Stomach smooth muscle (tissue), 2 donors: ENCODE measurements at regions not wholly inside any gene's neighbourhood (a gene's known extent, or its start where the extent isn't known, plus 50 kb on each side); places are given as distances from the start of the nearest gene placed in this dataset.

Source experiments
- H3K27ac ChIP-seq: one replicate; pipeline ENCODE4 v1.7.0; 2013; ENCODE audit warnings: mild to moderate bottlenecking, low read length, inconsistent platforms
- H3K27me3 ChIP-seq, 2 donors: one replicate each; pipeline ENCODE4 v1.7.0; 2013; ENCODE audit warnings: low read length in 2 of 2; ENCODE audit not compliant: insufficient read depth in 2 of 2, control insufficient read depth in 1 of 2
- H3K36me3 ChIP-seq, 2 donors: one replicate each; pipeline ENCODE4 v1.7.0; 2013; ENCODE audit warnings: low read length in 2 of 2; ENCODE audit not compliant: control insufficient read depth in 2 of 2, insufficient read depth in 2 of 2
- H3K4me1 ChIP-seq: one replicate; pipeline ENCODE4 v1.7.0; 2013; ENCODE audit warnings: low read length; ENCODE audit not compliant: control insufficient read depth, insufficient read depth
- H3K4me3 ChIP-seq, 2 donors: one replicate each; pipeline ENCODE4 v1.7.0; 2013; ENCODE audit warnings: low read length in 2 of 2
- H3K9ac ChIP-seq, 2 donors: one replicate each; pipeline ENCODE4 v1.7.0; 2013; ENCODE audit warnings: low read length in 2 of 2, mild to moderate bottlenecking in 1 of 2
- H3K9me3 ChIP-seq, 2 donors: one replicate each; pipeline ENCODE4 v1.7.0; 2013; ENCODE audit warnings: low read length in 2 of 2; ENCODE audit not compliant: control insufficient read depth in 2 of 2
- donor health status: healthy.
- donor health status: Pancreatic carcinoma.

DNA sequence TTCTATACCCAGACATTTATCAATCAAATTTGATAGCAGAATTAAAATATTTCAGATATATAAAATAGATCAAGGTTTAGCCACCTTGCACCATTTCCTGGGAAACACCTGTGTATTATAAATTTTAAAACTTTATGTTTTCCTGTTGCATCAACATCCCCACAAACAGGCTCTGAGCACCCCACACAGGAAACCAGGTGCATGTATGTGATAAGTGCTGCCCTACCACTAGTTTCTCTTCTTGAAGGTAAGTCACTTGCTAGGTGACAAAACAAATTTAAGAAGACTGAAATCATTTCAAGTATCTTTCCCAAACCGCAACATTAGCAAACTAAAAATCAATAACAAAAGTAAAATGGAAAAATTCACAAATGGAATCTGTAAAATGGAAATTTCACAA lies 496.1 kb upstream of the CCDC54 start:
- Histone ChIP-seq H3K36me3 (no peaks in the 10 kb centered on the region), H3K27me3 (no peaks in the 10 kb centered on the region), H3K4me3 (no peak overlapping the region), H3K27ac (no peak overlapping the region), H3K4me1 (no peaks in the 10 kb centered on the region), H3K9ac (no peak overlapping the region), H3K9me3 (no peaks in the 10 kb centered on the region)

DNA sequence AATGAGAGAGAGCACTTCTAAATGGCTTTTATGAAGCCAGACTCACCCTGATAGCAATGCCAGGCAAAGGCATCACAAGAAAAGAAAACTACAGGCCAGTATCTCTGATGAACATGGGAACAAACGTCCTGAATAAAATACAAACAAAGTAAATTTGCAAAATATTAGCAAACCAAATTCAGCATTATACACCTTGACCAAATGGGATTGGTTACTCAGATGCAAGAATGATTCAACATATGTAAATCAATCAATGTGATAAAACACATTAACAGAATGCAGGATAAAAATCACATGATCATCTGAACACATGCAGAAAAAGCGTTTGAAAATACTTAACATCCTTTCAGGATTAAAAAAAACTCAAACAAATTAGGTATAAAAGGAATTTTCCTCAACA lies 494.9 kb upstream of the CCDC54 start:
- no peak overlapping the region for H3K9ac ChIP-seq
- H3K4me3 ChIP-seq, result no peak overlapping the region
- H3K27me3 ChIP-seq, result no peaks in the 10 kb centered on the region
- H3K36me3 ChIP-seq, result no peaks in the 10 kb centered on the region
- no peaks in the 10 kb centered on the region for H3K4me1 ChIP-seq
- peaks cover 0 to 4% of the 10 kb centered on the region in 2 donors for H3K9me3 ChIP-seq
- no peak overlapping the region for H3K27ac ChIP-seq

GRCh38 chr3:106906074-106906473 lies 471.2 kb upstream of the CCDC54 start:
- H3K27ac ChIP-seq, result no peak overlapping the region
- H3K4me3 ChIP-seq, result no peak overlapping the region
- no peaks in the 10 kb centered on the region for H3K4me1 ChIP-seq
- H3K9me3 ChIP-seq, result no peaks in the 10 kb centered on the region
- H3K9ac ChIP-seq, result no peak overlapping the region
- H3K36me3 ChIP-seq, result no peaks in the 10 kb centered on the region
- H3K27me3 ChIP-seq, result no peaks in the 10 kb centered on the region

- no peaks in the 10 kb centered on the region for H3K4me1 ChIP-seq
- no peaks in the 10 kb centered on the region for H3K9me3 ChIP-seq
- no peak overlapping the region for H3K9ac ChIP-seq
- H3K27ac ChIP-seq, result no peak overlapping the region
- no peaks in the 10 kb centered on the region for H3K36me3 ChIP-seq
- no peak overlapping the region for H3K4me3 ChIP-seq
- H3K27me3 ChIP-seq, result no peaks in the 10 kb centered on the region
These were observed 468.9 kb upstream of the CCDC54 start for GRCh38 chr3:106908181-106908938.

DNA sequence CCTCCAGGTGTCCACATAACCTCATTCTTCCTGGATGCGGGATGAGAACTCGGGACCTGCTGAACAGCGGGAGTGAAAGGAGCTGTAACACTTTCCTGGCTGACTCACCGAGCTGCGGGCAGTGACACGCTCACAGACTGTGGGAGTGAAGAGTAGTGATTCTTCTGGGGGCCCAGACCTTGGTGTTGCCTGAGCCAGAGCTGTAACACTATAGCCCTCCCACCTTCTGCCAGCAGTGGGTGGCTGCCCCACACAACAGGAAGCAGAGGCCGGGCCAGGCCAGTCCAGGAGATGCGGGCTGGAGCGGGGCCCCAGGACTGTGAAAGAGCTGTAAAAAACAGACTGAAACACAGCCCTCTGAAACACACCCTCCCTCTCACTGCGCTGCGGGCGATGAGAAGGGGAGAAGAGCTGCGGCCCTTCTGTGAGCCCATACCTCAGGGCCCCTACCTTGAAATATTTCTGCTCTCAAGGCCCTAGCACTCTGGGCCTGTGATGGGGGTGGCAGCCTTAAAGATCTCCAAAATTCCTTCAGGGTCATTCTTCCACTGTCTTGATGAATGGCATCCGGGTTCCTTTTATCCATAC lies 464.0 kb upstream of the CCDC54 start:
- Histone ChIP-seq H3K27ac (no peak overlapping the region), H3K27me3 (no peaks in the 10 kb centered on the region), H3K4me1 (no peaks in the 10 kb centered on the region), H3K36me3 (no peaks in the 10 kb centered on the region), H3K9me3 (no peaks in the 10 kb centered on the region), H3K4me3 (no peak overlapping the region), H3K9ac (no peak overlapping the region)

GRCh38 chr3:106913966-106914365 lies 463.3 kb upstream of the CCDC54 start:
- H3K27me3 ChIP-seq, result no peaks in the 10 kb centered on the region
- no peak overlapping the region for H3K4me3 ChIP-seq
- no peaks in the 10 kb centered on the region for H3K9me3 ChIP-seq
- H3K27ac ChIP-seq, result no peak overlapping the region
- H3K4me1 ChIP-seq, result no peaks in the 10 kb centered on the region
- no peak overlapping the region for H3K9ac ChIP-seq
- H3K36me3 ChIP-seq, result no peaks in the 10 kb centered on the region

DNA sequence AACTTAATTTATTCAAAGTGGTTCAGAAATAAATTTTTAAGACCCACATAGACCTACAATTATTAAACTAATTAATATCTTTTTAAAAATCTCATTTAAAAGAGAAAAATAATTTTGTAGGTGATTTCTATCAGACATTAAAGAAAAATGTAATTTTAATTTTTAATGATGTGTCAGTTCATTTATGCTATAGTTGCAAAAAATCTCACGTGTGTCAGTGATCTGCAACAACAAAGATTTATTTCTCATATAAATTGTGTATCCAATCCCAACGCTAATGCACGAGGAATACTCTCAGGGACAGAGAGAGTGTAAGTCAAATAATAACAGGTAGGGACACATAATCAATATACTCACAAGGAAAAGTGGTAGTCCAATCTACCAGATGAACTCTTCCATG lies 456.6 kb upstream of the CCDC54 start:
- Histone ChIP-seq H3K27me3 (no peaks in the 10 kb centered on the region), H3K4me1 (no peaks in the 10 kb centered on the region), H3K9ac (no peak overlapping the region)

DNA sequence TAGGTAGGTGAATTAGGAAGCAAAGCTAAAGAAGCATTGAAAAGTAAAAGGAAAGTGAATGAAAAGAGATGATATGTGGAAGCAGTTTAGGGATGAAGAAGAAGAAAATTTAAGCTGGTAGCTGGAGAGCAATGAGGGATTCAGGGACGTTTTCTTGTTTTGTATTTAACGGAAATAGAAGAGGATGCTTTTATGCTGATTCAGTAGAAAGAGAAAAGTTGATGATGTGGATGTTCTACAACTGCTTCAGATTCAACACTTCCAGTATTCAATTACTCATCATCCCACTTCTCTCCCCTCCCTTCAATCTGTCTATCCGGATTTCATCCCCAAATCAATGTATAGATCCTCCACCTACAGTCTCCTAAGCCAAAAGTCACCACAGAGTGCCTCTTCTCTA lies 448.2 kb upstream of the CCDC54 start:
- no peaks in the 10 kb centered on the region for H3K27me3 ChIP-seq
- no peaks in the 10 kb centered on the region for H3K9me3 ChIP-seq
- H3K9ac ChIP-seq, result no peak overlapping the region

More for the DNA sequence above, 456.6 kb upstream of the CCDC54 start:
- H3K36me3 ChIP-seq, result no peaks in the 10 kb centered on the region
- no peak overlapping the region for H3K27ac ChIP-seq
- H3K4me3 ChIP-seq, result no peak overlapping the region
- H3K9me3 ChIP-seq, result no peaks in the 10 kb centered on the region

GRCh38 chr3:106930086-106930485 lies 447.2 kb upstream of the CCDC54 start:
- Histone ChIP-seq H3K27me3 (no peaks in the 10 kb centered on the region), H3K27ac (no peak overlapping the region), H3K36me3 (no peaks in the 10 kb centered on the region), H3K9ac (no peak overlapping the region), H3K9me3 (peaks cover 0 to 3% of the 10 kb centered on the region in 2 donors), H3K4me3 (no peak overlapping the region), H3K4me1 (no peaks in the 10 kb centered on the region)

More for the DNA sequence above, 448.2 kb upstream of the CCDC54 start:
- Histone ChIP-seq H3K27ac (no peak overlapping the region), H3K4me3 (no peak overlapping the region), H3K4me1 (no peaks in the 10 kb centered on the region), H3K36me3 (no peaks in the 10 kb centered on the region)

GRCh38 chr3:106931904-106932303 lies 445.3 kb upstream of the CCDC54 start:
- peaks cover 0 to 3% of the 10 kb centered on the region in 2 donors for H3K9me3 ChIP-seq
- no peak overlapping the region for H3K9ac ChIP-seq
- no peak overlapping the region for H3K27ac ChIP-seq
- no peaks in the 10 kb centered on the region for H3K4me1 ChIP-seq
- H3K4me3 ChIP-seq, result no peak overlapping the region
- H3K27me3 ChIP-seq, result no peaks in the 10 kb centered on the region
- no peaks in the 10 kb centered on the region for H3K36me3 ChIP-seq

GRCh38 chr3:106936337-106936736 lies 440.9 kb upstream of the CCDC54 start:
- Histone ChIP-seq H3K36me3 (no peaks in the 10 kb centered on the region), H3K27ac (no peak overlapping the region), H3K9ac (no peak overlapping the region), H3K4me1 (no peaks in the 10 kb centered on the region), H3K9me3 (peaks cover 0 to 3% of the 10 kb centered on the region in 2 donors), H3K4me3 (no peak overlapping the region), H3K27me3 (no peaks in the 10 kb centered on the region)
